Eye (tissue), 1 donor: ENCODE measurements at regions not wholly inside any gene's neighbourhood (a gene's known extent, or its start where the extent isn't known, plus 50 kb on each side); places are given as distances from the start of the nearest gene placed in this dataset.

ENCODE experiments used
- DNase-seq: peaks from one replicate; pipeline ENCODE4 v3.0.0-alpha.2; 2015

DNA sequence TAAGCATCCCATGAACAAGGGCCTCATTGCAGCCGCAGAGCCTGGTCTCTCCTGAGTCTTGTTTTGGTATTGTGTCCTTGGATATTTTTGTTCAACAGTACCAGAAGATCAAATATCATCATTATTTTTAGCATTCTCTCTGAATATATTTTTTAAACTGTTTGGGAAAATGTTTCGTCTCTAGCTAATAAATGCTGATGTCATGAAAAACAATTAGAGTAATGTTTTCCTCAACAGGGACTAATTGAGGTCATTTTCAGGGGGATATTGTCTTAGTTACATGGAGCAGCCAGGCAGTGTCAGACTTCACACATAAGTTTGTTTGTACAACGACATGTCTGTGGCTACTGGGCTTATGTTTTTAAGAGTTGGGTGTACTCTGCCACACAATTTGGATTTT is 805.3 kb upstream of the SOX9 start:
- DNase-seq: no peak

DNA sequence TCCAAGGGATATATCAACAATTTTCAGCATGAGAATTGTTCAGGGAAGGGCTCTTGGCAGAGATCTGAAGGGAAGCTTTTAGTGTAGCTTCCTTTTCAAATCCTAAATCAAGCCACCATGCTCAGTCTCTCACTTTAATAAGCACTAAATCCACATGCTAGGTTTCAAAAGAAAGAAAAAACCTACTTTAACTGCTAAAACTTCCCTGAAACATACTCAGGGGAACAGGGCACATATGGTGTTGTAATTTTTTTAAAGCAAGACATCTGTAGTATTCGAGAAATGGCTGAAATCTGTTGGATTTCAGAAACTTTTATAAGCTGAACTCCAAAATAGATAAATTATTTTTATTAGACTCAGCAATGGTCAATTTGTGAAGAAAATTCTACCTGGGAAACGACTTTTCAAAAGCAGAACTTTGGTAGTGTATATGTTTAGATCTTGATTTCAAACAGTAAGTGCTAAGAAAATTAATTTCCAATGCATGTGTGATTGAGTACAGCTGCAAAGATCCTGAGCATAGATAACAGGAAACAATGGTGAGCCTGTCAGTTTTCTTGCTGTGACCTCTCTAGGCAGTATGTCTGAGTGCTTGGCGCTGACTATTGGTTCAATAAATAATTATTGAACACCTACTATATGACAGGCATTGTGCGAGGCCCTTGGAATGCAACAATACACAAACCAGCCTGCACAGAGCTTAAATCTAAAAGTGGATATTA is 804.5 kb upstream of the SOX9 start:
- DNase-seq: no peak

DNA sequence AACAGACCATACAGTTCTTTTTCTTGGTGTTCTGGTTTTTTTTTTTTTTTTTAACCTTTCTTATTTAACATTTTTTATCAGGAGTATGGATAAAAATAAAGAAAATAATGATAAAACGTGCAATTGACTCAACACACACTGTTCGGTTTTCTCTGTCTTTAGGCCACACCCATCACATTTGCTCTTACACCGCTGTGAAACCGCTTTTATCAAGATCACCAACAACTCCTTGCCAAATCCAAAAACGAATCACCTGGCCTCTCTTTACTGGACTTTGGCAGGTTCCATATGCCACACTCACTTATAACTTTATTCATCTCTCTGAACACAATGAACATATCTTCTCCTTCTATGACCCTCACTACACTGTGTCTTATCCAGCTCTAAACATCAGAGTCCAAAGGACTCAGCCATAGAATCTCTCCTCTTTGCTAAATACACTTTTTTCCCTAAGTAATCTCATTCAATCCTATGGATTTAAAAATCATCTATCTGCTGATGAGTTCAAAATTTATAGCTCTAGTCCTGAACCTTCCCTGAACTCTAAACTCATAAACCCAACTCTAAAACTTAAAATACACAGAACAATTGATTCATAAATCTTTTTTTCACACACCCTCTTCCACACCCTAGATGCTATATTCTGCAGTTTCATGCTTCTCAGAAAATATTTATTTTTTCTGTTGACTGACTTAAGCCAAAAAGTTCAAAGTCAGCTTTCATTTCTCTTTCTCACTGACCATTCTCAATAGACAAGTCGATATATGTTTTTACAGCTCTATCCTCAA is 800.6 kb upstream of the SOX9 start:
- no peak for DNase-seq

DNA sequence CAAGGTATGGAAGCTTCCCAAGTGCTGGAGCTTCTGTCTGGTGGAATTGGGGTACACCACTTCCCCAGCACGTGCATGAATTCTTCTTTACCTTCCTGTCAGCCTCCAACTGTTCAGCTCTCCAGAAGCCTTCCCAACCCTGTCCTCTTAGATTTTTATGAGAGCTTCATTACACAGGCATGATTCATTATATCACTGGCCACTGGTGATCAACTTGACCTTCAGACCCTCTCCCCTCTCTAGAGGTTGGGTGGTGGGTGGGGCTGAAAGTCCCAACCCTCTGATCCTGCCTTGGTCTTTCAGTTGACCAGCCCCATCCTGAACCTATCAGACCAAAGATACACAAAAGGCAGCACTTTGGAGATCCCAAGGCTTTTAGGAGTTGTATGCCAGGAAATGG is 795.7 kb upstream of the SOX9 start:
- no peak for DNase-seq

DNA sequence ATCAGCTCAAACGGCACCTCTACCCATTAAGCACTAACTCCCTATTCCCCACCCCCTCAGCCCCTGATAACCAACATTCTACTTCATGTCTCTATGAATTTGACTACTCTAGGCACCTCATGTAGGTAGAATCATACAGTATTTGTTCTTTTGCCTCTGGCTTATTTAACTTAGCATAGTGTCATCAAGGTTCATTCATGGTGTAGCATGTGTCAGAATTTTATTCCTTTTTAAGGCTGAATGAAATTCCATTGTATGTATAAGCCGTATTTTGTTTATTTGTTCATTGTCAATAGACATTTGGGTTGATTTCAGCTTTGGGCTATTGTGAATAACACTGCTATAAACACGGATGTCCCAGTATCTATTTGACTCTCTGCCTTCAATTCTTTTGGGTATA is 794.9 kb upstream of the SOX9 start:
- no peak for DNase-seq

DNA sequence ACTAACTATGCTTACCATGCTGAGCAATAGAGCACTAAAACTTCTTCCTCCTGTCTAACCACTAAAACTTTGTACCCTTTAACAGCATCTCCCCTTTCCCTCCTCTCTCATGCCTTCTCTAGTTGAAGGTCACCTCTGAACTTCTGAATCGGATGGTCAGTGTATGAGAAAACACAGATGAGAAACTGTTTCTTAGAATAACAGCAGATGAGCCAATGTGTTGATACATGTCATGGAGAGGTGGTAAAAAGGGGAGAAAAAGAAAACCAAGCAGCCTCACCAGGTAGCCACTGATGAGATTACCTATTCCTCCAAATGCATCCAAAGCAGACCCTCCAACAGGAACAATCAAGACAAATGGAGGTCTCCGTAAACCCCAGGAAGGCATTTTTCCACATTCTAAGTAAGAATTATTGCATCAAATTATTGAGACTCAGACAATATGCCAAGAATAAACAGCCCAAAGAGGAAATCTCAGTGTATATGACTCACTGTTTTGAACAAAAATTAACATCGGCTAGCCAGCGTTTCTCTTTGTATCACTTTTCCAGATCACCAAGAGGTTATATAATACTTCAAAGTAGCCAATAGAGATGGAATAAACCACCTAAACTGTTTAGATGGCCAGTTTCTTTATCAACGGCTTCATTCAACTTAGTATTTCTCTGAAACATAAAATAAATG is 793.3 kb upstream of the SOX9 start:
- no peak for DNase-seq

DNA sequence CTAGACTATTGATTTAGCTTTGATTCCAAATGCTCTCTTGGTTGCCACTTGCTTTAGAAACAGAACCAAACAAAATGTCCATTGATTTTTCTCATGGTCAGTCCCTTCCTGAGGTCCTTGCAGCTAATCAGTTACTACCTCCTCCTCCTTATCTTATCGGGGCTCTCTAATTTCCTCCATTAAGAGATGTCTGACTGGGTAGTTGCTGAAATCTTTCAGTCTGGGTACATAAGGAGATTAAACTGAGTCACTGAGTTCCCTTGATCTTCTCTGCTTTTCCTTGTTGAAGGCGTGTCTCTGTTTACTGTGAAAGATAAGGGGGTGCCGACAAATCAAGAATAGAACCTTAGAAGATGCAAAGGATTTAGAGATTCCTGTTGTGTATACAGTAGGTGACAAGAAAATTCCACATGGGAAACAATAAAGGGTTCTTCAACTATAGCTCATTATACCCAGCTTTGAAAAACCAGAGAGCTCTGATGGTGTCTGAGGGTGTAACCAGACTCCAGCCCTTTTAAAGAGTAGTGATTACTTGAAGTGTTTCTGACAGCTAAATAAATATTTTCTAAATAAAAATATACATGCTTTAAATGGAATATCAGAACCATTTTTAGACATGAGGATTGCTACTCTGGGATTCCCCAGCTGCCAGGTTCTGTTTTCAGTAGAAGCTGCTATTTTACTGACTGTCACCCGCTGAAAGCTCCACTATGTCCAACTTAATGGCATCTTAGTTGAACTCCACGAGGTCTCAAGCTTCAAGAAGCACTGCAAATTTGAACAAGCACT is 791.3 kb upstream of the SOX9 start:
- no peak for DNase-seq

DNA sequence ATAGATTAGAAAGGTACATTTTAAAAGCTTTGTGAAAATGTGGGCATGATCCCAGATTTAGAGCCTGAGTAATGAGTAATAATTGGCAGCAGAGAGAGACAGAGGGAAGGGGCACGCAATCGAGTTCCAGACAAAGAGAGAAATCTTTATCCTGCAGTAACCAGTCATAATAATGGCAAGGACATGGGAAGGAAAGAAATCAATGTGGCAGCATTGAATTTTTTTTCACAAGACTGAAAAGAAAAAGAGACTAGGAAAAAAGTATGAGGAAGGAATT is 790.8 kb upstream of the SOX9 start:
- DNase-seq: no peak

DNA sequence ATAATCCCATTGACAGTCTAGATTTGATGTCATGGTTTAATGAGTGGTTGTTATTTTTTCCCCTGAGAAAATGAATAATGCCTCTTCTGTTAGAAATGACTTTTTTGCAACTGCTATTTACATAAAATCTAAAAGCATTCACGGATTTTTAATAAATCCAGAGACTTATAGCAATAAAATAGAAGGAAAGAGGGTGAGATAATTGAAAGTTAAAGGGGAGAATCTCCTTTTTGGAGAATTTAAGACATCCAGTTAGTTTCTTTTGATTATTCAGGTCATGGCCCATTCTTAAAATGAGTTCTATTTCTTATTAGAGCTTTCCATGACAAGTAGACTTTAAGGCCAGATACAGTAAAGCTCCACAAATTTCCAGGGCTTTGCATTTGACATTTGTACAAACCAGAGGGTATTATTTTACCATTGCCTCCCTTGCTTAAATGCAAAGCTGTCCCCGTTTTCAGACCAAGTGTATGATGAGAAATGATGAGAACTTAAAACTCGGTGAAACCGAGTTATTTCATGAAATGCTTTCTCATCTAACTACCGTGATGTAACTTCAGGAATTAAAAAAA is 789.0 kb upstream of the SOX9 start:
- no peak for DNase-seq

DNA sequence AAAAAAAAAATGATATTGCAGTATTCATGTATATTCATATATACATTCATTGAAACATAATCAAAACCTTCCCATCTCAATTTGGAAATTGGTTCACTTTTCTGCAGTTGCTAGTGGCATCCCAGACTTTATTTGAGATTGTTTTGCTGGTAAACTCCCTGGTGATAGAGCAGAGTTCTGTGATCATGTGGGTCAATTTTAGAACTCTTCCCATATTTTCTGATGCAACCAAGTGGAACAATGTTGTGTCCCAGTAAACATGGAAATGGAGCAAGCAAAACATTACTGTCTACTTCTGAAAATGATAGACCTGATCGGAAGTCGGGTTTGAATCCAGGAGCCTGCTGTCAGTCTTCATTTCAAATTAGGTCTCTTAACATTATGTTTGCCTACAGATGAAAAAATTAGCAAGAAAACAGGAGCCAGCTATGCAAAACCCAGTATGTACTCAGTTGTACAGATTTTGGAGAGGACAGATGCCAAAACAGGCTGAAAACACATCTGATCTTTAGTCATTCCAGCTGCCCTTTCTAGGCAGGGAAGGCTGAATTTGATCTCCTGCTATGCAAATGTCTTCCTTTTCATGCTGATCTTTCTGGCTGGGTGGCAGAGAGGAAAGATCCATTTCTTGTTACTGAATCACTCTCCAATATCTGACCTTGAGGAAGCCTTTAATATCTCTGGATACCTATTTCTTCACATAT is 786.6 kb upstream of the SOX9 start:
- peak; percentile 10 for DNase-seq

DNA sequence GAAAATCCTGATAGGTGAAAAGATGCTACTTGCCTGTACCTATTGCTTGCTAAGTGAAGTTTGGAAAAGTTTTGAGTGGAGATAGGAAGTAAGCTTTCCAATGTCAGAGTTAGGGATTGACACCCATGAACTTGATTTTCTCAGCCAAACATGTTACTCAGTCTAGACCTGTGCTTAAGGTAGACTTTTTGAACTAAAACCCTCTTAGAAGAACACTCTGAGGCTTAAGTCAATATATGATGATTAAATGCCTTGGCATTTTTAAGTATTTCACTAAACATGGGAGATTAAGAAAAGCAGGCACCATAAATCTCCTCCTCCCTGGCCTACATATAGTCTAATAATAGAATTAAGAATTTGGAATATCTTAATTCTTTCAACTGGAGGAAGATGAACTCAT is 785.6 kb upstream of the SOX9 start:
- DNase-seq: no peak

DNA sequence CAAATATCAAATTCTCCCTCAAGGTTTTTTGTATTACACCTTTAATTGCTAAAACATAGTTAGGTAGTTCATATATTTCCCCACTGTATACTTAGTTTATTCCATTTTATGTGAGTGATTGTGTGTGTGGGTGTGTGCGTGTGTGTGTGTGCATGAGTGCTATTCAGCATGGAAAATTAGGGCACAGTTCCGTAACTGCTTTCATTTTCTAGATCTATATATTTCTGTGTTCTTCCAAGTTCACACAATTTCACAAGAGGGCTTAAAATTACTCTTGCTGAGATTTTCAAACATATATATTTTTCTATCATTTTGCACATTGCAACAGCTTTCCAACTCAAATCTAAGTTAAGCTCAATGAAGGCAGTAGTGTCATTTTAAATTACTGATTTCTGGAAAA is 782.9 kb upstream of the SOX9 start:
- no peak for DNase-seq

DNA sequence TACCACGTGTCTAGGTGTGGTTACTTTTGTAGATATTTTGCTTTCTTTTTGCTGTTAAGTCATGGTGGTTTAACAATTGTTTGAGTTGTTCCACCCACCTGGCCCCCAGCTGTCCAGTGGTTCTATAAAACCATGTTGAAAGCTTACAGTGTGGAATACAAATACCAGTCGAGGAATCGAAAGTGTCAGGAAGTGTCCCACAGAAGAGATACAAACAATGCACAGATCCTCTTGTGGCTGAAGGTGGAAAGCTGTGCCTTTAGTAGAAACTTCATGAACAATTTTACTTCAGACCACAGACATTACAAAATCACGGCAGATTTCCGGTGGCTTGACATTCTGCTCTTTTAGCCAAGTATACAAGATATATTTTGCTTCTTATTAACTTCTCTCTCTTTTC is 782.4 kb upstream of the SOX9 start:
- DNase-seq: no peak

DNA sequence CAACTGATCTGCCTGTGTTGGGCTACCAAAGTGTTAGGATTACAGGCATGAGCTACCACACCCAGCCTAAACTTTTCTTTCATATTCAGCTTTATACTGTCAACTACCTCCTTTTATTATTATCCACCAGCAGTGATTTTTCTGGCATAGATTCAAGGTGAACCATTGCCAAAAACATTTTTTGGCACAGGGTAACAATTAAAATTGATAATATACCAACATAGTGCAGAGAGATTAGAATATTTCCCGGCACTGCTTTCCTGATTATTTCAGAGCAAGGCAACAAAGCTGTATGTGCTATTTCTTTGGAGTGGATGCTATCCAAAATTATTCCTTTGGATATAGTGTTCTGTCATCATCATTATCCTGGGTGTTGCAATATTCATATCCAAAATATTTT is 781.6 kb upstream of the SOX9 start:
- DNase-seq: no peak

DNA sequence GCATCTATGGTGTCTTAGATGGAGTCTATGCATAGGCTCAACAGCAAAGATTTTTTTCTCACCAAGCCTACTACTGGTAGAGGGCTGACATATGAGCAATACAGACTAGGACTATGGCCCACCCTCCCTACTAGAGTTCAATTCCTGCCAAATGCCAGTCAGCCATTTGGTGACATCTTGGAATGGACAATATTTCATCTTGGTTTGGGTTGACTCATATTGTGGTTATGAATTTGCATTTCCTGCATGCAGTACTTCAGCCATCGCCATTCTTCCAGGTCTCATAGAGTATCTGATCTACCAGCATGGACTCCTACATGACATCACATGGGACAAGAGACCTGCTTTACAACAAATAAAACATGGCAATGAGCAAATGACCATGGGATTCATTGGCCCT is 778.1 kb upstream of the SOX9 start:
- DNase-seq: no peak

DNA sequence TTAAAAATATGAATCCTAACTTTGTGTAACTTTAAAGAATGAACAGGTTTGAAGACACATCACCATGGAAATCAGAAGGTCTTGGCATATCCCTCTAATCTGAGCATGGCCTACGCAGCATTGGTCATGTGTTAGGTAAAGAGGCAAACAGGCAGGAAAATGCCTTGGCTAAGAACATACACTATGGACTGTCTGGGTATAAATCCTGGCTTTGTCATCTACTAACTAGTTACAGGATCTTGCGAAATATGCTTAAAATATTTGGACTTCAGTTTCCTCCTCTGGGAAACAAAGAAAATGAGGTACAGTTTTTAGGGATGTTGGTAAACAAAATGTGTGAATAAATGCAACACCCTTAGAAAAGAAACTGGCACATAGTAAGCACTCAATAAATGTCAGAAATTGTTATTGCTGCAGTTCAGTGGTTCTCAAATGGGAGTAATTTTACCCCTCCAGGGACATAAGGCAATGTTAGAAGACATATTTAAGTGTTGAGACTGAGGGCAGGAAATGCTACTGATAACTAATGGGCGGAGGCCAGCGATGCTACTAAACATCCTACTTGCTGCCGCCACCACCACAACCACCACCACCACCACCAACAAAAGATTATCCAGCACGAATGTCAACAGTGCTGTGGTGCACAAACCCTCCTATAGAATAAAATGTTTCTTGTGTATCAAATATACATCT is 770.8 kb upstream of the SOX9 start:
- no peak for DNase-seq

DNA sequence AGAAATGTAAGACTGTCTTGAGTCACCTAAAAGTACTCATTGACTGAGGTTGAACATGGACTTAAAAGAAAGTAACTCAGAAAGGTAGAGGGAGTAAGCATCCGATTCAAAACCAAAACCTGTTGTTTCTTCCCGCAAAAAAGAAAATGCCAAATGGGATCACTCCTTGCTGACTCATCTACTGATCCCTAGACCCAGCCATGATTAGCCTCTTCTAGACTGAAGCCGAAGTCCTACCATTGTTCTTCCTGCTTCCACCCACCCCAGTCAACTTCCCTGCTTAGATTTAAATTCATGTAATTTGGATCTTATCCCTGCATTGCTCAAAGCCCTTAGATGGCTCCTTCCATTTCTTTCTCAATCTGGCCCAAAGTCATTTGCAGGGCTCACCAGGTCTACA is 760.5 kb upstream of the SOX9 start:
- DNase-seq: no peak

DNA sequence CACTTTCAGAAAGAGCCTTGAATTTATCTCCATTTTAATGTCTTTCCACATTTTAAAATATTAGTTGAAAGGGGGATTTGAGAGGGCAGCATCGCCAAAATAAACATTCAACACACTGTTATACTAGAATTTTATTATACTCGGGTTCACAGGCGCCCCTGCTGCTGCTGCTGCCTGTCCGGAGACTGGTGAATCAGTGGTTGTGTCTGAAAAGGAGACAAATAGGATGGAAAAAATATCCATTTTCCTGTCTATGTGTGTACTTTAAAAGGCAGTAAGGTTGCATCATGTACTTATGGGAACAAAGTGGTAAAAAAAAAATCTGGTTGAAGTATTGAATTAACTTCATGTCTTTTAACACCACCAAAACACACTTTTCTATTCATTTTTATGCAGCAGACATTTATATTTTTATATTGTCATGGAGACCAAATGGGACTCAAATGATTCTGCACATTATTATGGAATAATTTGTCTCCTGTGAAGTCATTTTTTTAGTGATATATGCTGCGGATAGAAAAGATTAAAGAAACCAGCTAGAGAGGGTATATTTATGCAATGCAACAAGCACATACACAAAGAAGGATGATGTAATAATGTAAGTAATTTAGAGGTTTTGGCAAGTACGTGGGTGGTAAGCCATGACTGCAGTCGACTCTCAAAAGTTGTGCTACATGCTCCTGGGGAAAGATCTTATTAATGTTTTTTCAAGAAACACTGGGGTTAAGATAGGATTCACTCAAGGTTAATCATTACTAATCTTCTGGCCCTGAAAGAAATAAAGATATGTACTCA is 759.0 kb upstream of the SOX9 start:
- DNase-seq: no peak

DNA sequence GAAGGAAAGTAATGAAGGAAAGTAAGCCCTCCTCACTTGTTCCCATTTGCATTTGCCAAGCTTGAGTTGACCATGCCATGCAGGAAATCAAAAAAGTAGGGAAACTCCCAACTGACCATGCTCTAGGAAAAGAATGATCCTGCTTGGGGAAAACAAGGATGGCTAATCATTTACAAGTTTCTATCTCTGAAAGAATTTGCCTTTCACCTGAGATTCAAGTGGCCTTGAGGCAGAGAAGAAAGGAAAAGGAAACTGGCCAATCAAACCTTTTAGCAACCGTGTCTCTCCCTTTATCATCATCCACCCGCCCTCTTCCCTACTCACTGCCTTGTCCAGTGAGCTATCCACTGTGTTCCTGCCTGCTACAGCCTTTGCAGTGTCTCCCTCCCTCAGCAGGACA is 757.2 kb upstream of the SOX9 start:
- DNase-seq: no peak

DNA sequence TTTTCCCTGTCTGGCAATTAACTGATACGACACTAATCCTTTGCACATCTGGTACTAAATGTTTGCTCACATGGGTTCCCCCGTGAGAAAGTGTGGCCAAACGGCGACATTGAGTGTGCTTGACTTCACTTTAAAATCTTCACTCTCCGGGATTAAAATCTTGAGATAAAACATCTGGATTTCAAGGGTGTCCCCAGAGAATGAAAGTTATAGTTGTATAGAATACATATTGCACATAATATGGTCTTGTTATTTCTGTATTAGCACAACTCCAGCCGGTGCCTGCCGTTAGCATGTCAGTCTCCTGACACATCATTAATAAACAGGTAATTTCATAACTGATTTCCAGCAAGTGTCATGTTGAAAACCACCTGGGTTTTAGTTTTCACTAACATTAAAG is 749.0 kb upstream of the SOX9 start:
- no peak for DNase-seq

DNA sequence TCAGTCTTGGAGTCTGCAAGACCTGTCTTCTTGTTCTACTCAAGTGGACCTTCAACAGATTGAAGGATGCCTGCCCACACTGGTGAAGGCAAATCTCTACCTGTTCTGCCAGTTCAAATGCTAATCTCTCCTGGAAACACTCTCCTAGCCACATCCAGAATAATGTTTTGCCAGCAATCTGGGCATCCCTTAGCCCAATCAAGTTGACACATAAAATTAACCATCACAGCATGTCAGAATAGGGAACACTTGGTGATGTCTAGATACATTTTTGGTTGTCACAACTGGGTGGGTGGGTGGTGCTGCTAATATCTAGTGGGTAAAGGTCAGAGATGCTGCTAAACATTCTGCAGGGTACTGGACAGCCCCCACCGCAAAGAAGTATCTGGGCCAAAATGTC is 744.9 kb upstream of the SOX9 start:
- no peak for DNase-seq
